ENCODE measurements at regions not wholly inside any gene's neighbourhood (a gene's known extent, or its start where the extent isn't known, plus 50 kb on each side); places are given as distances from the start of the nearest gene placed in this dataset.

GRCh38 chr15:61282661-61283060 lies 53.6 kb upstream of the RORA start:
- Histone ChIP-seq H3K4me3 (ENCODE audit: low read depth, low read length) (no peak overlapping the region), H3K4me1 (ENCODE audit: control insufficient read depth, insufficient read depth, low read length) (no peaks in the 10 kb centered on the region), H3K27ac (ENCODE audit: low read depth, low read length) (no peak overlapping the region), H3K27me3 (ENCODE audit: control insufficient read depth, insufficient read depth, low read length) (no peaks in the 10 kb centered on the region), H3K9me3 (ENCODE audit: control insufficient read depth, insufficient read depth, low read length) (no peaks in the 10 kb centered on the region), H3K9ac (ENCODE audit: low read depth, low read length) (no peak overlapping the region), H3K36me3 (ENCODE audit: control insufficient read depth, insufficient read depth, low read length) (no peaks in the 10 kb centered on the region)

DNA sequence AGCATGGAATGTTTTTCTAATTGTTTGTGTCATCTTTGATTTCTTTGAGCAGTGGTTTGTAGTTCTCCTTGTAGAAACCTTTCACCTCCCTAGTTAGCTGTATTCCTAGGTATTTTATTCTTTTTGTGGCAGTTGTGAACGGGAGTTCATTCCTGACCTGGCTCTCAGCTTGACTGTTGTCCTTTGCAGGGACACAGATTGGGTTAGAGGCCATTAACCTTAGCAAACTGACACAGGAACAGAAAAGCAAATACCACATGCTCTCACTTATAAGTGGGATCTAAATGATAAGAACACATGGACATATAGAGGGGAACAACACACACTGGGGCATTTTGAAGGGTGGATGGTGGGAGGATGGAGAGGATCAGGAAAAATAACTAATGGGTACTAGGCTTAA lies 52.2 kb upstream of the RORA start:
- H3K9me3 ChIP-seq (ENCODE audit: control insufficient read depth, insufficient read depth, low read length), result no peaks in the 10 kb centered on the region
- H3K36me3 ChIP-seq (ENCODE audit: control insufficient read depth, insufficient read depth, low read length), result no peaks in the 10 kb centered on the region
- H3K4me1 ChIP-seq (ENCODE audit: control insufficient read depth, insufficient read depth, low read length), result no peaks in the 10 kb centered on the region
- no peak overlapping the region for H3K9ac ChIP-seq (ENCODE audit: low read depth, low read length)
- H3K27ac ChIP-seq (ENCODE audit: low read depth, low read length), result no peak overlapping the region
- no peaks in the 10 kb centered on the region for H3K27me3 ChIP-seq (ENCODE audit: control insufficient read depth, insufficient read depth, low read length)
- H3K4me3 ChIP-seq (ENCODE audit: low read depth, low read length), result no peak overlapping the region

Data from HUES48 (cell line).